GM19035 (cell line): ENCODE measurements at regions not wholly inside any gene's neighbourhood (a gene's known extent, or its start where the extent isn't known, plus 50 kb on each side); places are given as distances from the start of the nearest gene placed in this dataset.

ENCODE experiments used
- ATAC-seq: cut with Tn5 transposase; IDR thresholded peaks from one replicate; pipeline ENCODE4 v1.9.1; 2021; ENCODE audit not compliant: unreplicated experiment

- ATAC-seq, result no peak
These were observed 109.5 kb downstream of the FOXD1 start for GRCh38 chr5:73339051-73339575.

- ATAC-seq, result no peak
These were observed 110.1 kb downstream of the FOXD1 start for GRCh38 chr5:73338256-73339050.

- ATAC-seq, result no peak
These were observed 110.9 kb downstream of the FOXD1 start for GRCh38 chr5:73337586-73338255.

GRCh38 chr5:73336366-73336765 is 112.2 kb downstream of the FOXD1 start:
- no peak for ATAC-seq

- no peak for ATAC-seq
These were observed 114.5 kb downstream of the FOXD1 start for GRCh38 chr5:73333944-73334703.

GRCh38 chr5:73330613-73331012 is 118.0 kb downstream of the FOXD1 start:
- ATAC-seq, result no peak

GRCh38 chr5:73328640-73329039 is 119.9 kb downstream of the FOXD1 start:
- ATAC-seq, result no peak

GRCh38 chr5:73327908-73328455 is 120.6 kb downstream of the FOXD1 start:
- ATAC-seq, result no peak

- ATAC-seq, result no peak
These were observed 123.0 kb downstream of the FOXD1 start for GRCh38 chr5:73325546-73325945.

- ATAC-seq, result no peak
These were observed 125.1 kb downstream of the FOXD1 start for GRCh38 chr5:73323466-73323865.

GRCh38 chr5:73322437-73323076 is 126.0 kb downstream of the FOXD1 start:
- no peak for ATAC-seq

- no peak for ATAC-seq
These were observed 126.7 kb downstream of the FOXD1 start for GRCh38 chr5:73321757-73322436.

GRCh38 chr5:73319036-73319435 is 129.5 kb downstream of the FOXD1 start:
- no peak for ATAC-seq

- ATAC-seq, result no peak
These were observed 130.3 kb downstream of the FOXD1 start for GRCh38 chr5:73318308-73318719.

GRCh38 chr5:73317523-73317922 is 131.1 kb downstream of the FOXD1 start:
- ATAC-seq, result no peak

GRCh38 chr5:73314395-73315257 is 134.0 kb downstream of the FOXD1 start:
- ATAC-seq, result no peak

GRCh38 chr5:73312872-73313510 is 135.6 kb downstream of the FOXD1 start:
- no peak for ATAC-seq

GRCh38 chr5:73312146-73312871 is 136.3 kb downstream of the FOXD1 start:
- ATAC-seq, result no peak
